Panc1 (cell line): ENCODE measurements at regions not wholly inside any gene's neighbourhood (a gene's known extent, or its start where the extent isn't known, plus 50 kb on each side); places are given as distances from the start of the nearest gene placed in this dataset.

Source experiments
- ATAC-seq: fragments of 200-7000 bp; cut with Tn5 transposase; 2 replicates; pipeline ENCODE4 v1.9.1; 2020; ENCODE audit warnings: mild to moderate bottlenecking, moderate library complexity
- BruUV-seq: library from RNA; stranded (reverse); fragments of 400-500 nt; replicated peaks from 2 replicates; lab custom pipeline; 2021; lab: Mats Ljungman, UMichigan
- CTCF ChIA-PET: fragments of 300-600 bp; sonication (Branson Sonifier 250); formaldehyde crosslinking; loops from one replicate; lab custom pipeline; 2022; ENCODE audit warnings: antibody characterized with exemption; lab: Charles Lee
- POLR2A ChIA-PET: fragments of 300-600 bp; sonication (Branson Sonifier 250); formaldehyde crosslinking; loops from one replicate; lab custom pipeline; 2022; ENCODE audit warnings: antibody characterized with exemption; lab: Charles Lee
- DNase-seq: peaks from one replicate; pipeline ENCODE4 v3.0.0-alpha.2; 2010; ENCODE audit warnings: low read depth, low spot score
- H3K27ac ChIP-seq: 2 replicates; pipeline ENCODE4 v1.5.1; 2011; ENCODE audit warnings: mild to moderate bottlenecking, low read length, inconsistent platforms
- H3K27me3 ChIP-seq: fragments of 200-500 bp; sonication (Bioruptor generic); 2 replicates; pipeline ENCODE4 v1.6.0; 2014; ENCODE audit warnings: low read length, inconsistent platforms; ENCODE audit not compliant: control insufficient read depth, insufficient read depth
- H3K36me3 ChIP-seq: fragments of 200-500 bp; sonication (Bioruptor generic); 2 replicates; pipeline ENCODE4 v1.5.1; 2014; ENCODE audit warnings: inconsistent platforms, mild to moderate bottlenecking, low read length, moderate library complexity; ENCODE audit not compliant: control insufficient read depth, insufficient read depth
- H3K4me1 ChIP-seq: 2 replicates; pipeline ENCODE4 v1.5.1; 2011; ENCODE audit warnings: inconsistent platforms, mild to moderate bottlenecking, low read length, moderate library complexity; ENCODE audit not compliant: control insufficient read depth, insufficient read depth
- H3K4me3 ChIP-seq, 2 experiments: 2 replicates each; pipeline ENCODE4 v1.5.1; 2011 to 2012; ENCODE audit warnings: low read depth in 2 of 2, low read length in 2 of 2, mild to moderate bottlenecking in 2 of 2, inconsistent platforms in 1 of 2, moderate library complexity in 1 of 2
- H3K9me3 ChIP-seq: fragments of 200-500 bp; sonication (Bioruptor generic); 2 replicates; pipeline ENCODE4 v1.5.1; 2014; ENCODE audit warnings: low read depth, mild to moderate bottlenecking, inconsistent platforms, low read length, moderate library complexity; ENCODE audit not compliant: control insufficient read depth, insufficient read depth
- POLR2AphosphoS5 ChIP-seq: IDR thresholded peaks from 2 replicates; pipeline ENCODE4 v1.6.1; 2012; ENCODE audit warnings: mild to moderate bottlenecking, low read depth, low read length, moderate library complexity
- SIN3A ChIP-seq: IDR thresholded peaks from 2 replicates; pipeline ENCODE4 v1.6.1; 2012; ENCODE audit warnings: low read depth, mild to moderate bottlenecking, low read length, moderate library complexity, borderline replicate concordance; ENCODE audit not compliant: insufficient read depth
- TCF7L2 ChIP-seq: IDR thresholded peaks from 2 replicates; pipeline ENCODE4 v1.6.1; 2011; ENCODE audit warnings: mild to moderate bottlenecking, low read depth, low read length, inconsistent platforms
- in situ Hi-C: cut with HindIII; loops from 2 replicates; pipeline ENCODE4 v1.10.0; 2016; ENCODE audit warnings: low sequenced_read_pairs, low pct_unique_long_range_greater_than_20kb
- intact Hi-C: fragments of 100-400 bp; cut with micrococcal nuclease; formaldehyde crosslinking; loops from one replicate; pipeline ENCODE4 v1.10.0; 2022; ENCODE audit not compliant: unreplicated experiment
- TF ChIP-seq, protein P1 (sequence below), 2 experiments: IDR thresholded peaks; 2 replicates each; pipeline ENCODE4 v1.6.1; 2011 to 2012; ENCODE audit warnings: low read depth in 2 of 2, control low read depth in 1 of 2, low read length in 1 of 2, mild to moderate bottlenecking in 1 of 2, moderate library complexity in 1 of 2; ENCODE audit not compliant: insufficient read depth in 1 of 2
- TF ChIP-seq, protein P2 (sequence below): fragments of 450-650 bp; IDR thresholded peaks from 2 replicates; pipeline ENCODE4 v1.5.1; 2017; ENCODE audit warnings: mild to moderate bottlenecking

DNA sequence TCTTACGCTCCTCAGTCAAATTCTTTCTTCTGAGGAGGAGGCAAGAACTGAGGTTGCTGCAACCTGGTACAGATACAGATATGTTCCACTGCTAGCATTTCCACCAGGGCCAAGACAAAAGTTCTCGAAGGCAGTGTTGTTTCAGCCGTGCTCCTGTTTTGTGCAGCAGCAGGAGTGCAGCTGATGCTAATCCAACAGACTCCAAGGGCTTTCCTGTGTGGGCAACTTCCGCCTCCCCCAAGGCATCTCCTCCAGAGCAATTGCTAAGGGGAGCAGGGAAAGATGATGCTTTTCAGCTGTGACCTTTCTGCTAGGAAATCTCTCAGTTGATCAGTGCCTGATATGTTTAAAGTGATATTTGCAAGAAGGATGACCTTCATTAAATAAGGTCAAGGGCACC, 52.6 kb upstream of the DAPL1 start:
- intact Hi-C loops (loop anchor here (10.0 kb wide), 1 partner anchor 1248 kb away; no protein-coding TSS in a partner anchor), in situ Hi-C loops (no loop called here)
- ChIA-PET CTCF (interaction anchor here (0.6 to 0.7 kb wide), 3 partner anchors 18 to 523 kb away, joined by 3 to 6 read pairs (median 3); no protein-coding TSS in a partner anchor), POLR2A (no interaction called here)
- Histone ChIP-seq H3K4me1 (no peaks in the 10 kb centered on the region; the same call in none of the 2 replicates), H3K27me3 (peaks cover 13% of the 10 kb centered on the region), H3K4me3 (no peak overlapping the region), H3K36me3 (no peaks in the 10 kb centered on the region), H3K9me3 (no peaks in the 10 kb centered on the region), H3K27ac (no peak overlapping the region)
- TF ChIP-seq POLR2AphosphoS5 (no peak), SIN3A (no peak), TCF7L2 (no peak)
- TF ChIP-seq, protein P1, sequence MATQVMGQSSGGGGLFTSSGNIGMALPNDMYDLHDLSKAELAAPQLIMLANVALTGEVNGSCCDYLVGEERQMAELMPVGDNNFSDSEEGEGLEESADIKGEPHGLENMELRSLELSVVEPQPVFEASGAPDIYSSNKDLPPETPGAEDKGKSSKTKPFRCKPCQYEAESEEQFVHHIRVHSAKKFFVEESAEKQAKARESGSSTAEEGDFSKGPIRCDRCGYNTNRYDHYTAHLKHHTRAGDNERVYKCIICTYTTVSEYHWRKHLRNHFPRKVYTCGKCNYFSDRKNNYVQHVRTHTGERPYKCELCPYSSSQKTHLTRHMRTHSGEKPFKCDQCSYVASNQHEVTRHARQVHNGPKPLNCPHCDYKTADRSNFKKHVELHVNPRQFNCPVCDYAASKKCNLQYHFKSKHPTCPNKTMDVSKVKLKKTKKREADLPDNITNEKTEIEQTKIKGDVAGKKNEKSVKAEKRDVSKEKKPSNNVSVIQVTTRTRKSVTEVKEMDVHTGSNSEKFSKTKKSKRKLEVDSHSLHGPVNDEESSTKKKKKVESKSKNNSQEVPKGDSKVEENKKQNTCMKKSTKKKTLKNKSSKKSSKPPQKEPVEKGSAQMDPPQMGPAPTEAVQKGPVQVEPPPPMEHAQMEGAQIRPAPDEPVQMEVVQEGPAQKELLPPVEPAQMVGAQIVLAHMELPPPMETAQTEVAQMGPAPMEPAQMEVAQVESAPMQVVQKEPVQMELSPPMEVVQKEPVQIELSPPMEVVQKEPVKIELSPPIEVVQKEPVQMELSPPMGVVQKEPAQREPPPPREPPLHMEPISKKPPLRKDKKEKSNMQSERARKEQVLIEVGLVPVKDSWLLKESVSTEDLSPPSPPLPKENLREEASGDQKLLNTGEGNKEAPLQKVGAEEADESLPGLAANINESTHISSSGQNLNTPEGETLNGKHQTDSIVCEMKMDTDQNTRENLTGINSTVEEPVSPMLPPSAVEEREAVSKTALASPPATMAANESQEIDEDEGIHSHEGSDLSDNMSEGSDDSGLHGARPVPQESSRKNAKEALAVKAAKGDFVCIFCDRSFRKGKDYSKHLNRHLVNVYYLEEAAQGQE (IDR thresholded peaks at IDR 0.05; ENCODE audit: insufficient read depth in 1 of 2, low read depth in 2 of 2, low read length in 1 of 2), result no peak
- TF ChIP-seq, protein P2, sequence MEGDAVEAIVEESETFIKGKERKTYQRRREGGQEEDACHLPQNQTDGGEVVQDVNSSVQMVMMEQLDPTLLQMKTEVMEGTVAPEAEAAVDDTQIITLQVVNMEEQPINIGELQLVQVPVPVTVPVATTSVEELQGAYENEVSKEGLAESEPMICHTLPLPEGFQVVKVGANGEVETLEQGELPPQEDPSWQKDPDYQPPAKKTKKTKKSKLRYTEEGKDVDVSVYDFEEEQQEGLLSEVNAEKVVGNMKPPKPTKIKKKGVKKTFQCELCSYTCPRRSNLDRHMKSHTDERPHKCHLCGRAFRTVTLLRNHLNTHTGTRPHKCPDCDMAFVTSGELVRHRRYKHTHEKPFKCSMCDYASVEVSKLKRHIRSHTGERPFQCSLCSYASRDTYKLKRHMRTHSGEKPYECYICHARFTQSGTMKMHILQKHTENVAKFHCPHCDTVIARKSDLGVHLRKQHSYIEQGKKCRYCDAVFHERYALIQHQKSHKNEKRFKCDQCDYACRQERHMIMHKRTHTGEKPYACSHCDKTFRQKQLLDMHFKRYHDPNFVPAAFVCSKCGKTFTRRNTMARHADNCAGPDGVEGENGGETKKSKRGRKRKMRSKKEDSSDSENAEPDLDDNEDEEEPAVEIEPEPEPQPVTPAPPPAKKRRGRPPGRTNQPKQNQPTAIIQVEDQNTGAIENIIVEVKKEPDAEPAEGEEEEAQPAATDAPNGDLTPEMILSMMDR, result no peak
- no peak for DNase-seq
- no TSS peak for BruUV-seq
- ATAC-seq, result no peak

DNA sequence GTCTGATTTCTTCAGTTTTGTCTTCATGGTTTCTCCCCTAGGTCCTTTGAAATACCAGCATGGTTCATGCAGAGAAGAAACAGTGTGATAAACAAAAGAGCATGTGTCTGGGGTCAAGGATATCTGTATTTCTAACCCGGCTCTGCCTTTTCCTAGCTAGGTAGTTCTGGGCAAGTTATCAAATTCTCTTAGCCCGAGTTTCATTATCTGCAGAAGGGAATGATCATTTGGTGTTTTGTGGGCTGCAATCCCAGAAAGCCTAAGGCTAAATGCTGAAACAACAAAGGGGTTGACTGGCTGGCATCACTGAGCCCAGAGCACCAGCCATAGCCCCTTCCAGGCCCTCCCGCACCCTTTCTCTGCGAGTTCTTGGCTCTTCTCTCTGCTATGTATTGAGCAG, 51.7 kb upstream of the DAPL1 start:
- DNase-seq (no peak), ATAC-seq (no peak)
- H3K27me3 ChIP-seq, result peaks cover 16% of the 10 kb centered on the region
- no peak overlapping the region for H3K27ac ChIP-seq
- ChIA-PET CTCF (interaction anchor here (0.5 to 0.6 kb wide), 2 partner anchors 672 to 872 kb away, joined by 6 to 9 read pairs; no protein-coding TSS in a partner anchor), POLR2A (no interaction called here)
- H3K36me3 ChIP-seq, result no peaks in the 10 kb centered on the region
- BruUV-seq, result no TSS peak
- H3K4me3 ChIP-seq, result no peak overlapping the region
- TF ChIP-seq, protein P2, result no peak
- TF ChIP-seq, protein P1 (IDR thresholded peaks at IDR 0.05; ENCODE audit: insufficient read depth in 1 of 2, low read depth in 2 of 2, low read length in 1 of 2), result no peak
- TF ChIP-seq SIN3A (no peak), POLR2AphosphoS5 (no peak), TCF7L2 (no peak)
- intact Hi-C loops, result loop anchor here (10.0 kb wide), 1 partner anchor 1249 kb away; no protein-coding TSS in a partner anchor
- in situ Hi-C loops, result no loop called here
- no peaks in the 10 kb centered on the region; the same call in none of the 2 replicates for H3K4me1 ChIP-seq
- no peaks in the 10 kb centered on the region for H3K9me3 ChIP-seq
